Liver (tissue), 3 donors: ENCODE measurements at regions not wholly inside any gene's neighbourhood (a gene's known extent, or its start where the extent isn't known, plus 50 kb on each side); places are given as distances from the start of the nearest gene placed in this dataset.

Experiments used
- CTCF ChIP-seq: fragments of 150-350 bp; IDR thresholded peaks from 2 replicates; pipeline ENCODE4 v1.5.1; 2017; ENCODE audit warnings: improper control_type of control experiment, low read depth, low read length; ENCODE audit not compliant: missing input control
- EGR1 ChIP-seq, 2 donors: IDR thresholded peaks; 2 replicates each; pipeline ENCODE4 v1.6.1; 2016 to 2018; ENCODE audit warnings: antibody characterized with exemption in 2 of 2, low read depth in 2 of 2
- FOXA1 ChIP-seq: IDR thresholded peaks from 2 replicates; pipeline ENCODE4 v1.6.1; 2016; ENCODE audit warnings: antibody characterized with exemption
- GABPA ChIP-seq, 2 donors: IDR thresholded peaks in 1 of 2; conservative IDR thresholded peaks in 1 of 2; 2 replicates each; pipeline ENCODE4 v1.6.1; 2016; ENCODE audit warnings: antibody characterized with exemption in 2 of 2, mild to moderate bottlenecking in 1 of 2, moderate library complexity in 1 of 2
- JUND ChIP-seq, 2 donors: IDR thresholded peaks; 2 replicates each; pipeline ENCODE4 v1.6.1; 2016; ENCODE audit warnings: antibody characterized with exemption in 2 of 2
- MAX ChIP-seq: IDR thresholded peaks from 2 replicates; pipeline ENCODE4 v1.6.1; 2016; ENCODE audit warnings: antibody characterized with exemption
- RAD21 ChIP-seq, 2 donors: IDR thresholded peaks; 2 replicates each; pipeline ENCODE4 v1.6.1; 2016; ENCODE audit warnings: antibody characterized with exemption in 2 of 2, mild to moderate bottlenecking in 2 of 2
- REST ChIP-seq: IDR thresholded peaks from 2 replicates; pipeline ENCODE4 v1.6.1; 2016; ENCODE audit warnings: antibody characterized with exemption, mild to moderate bottlenecking
- SP1 ChIP-seq: IDR thresholded peaks from 2 replicates; pipeline ENCODE4 v1.6.1; 2018; ENCODE audit warnings: antibody characterized with exemption, mild to moderate bottlenecking
- TAF1 ChIP-seq: conservative IDR thresholded peaks from 2 replicates; pipeline ENCODE4 v1.6.1; 2016; ENCODE audit warnings: antibody characterized with exemption, mild to moderate bottlenecking
- TF ChIP-seq, protein P1 (sequence below): IDR thresholded peaks from 2 replicates; pipeline ENCODE4 v1.6.1; 2016; ENCODE audit warnings: antibody characterized with exemption
- TF ChIP-seq, protein P2 (sequence below): IDR thresholded peaks from 2 replicates; pipeline ENCODE4 v1.6.1; 2016; ENCODE audit warnings: antibody characterized with exemption
- donor health status: healthy.
- donor health status: healthy.

GRCh38 chr1:83318366-83318765, 680.6 kb downstream of the TTLL7 start:
- TF ChIP-seq CTCF, result no peak
- TF ChIP-seq EGR1 (IDR thresholded peaks at IDR 0.05; ENCODE audit: low read depth in 2 of 2), result no peak
- no peak for TF ChIP-seq MAX
- TF ChIP-seq FOXA1, result no peak
- no peak for TF ChIP-seq GABPA (IDR thresholded peaks at IDR 0.05 in 1 of 2, conservative IDR thresholded peaks at IDR 0.05 in 1 of 2)
- no peak for TF ChIP-seq JUND (IDR thresholded peaks at IDR 0.05)
- TF ChIP-seq, protein P1, sequence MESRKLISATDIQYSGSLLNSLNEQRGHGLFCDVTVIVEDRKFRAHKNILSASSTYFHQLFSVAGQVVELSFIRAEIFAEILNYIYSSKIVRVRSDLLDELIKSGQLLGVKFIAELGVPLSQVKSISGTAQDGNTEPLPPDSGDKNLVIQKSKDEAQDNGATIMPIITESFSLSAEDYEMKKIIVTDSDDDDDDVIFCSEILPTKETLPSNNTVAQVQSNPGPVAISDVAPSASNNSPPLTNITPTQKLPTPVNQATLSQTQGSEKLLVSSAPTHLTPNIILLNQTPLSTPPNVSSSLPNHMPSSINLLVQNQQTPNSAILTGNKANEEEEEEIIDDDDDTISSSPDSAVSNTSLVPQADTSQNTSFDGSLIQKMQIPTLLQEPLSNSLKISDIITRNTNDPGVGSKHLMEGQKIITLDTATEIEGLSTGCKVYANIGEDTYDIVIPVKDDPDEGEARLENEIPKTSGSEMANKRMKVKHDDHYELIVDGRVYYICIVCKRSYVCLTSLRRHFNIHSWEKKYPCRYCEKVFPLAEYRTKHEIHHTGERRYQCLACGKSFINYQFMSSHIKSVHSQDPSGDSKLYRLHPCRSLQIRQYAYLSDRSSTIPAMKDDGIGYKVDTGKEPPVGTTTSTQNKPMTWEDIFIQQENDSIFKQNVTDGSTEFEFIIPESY, result no peak
- TF ChIP-seq RAD21 (IDR thresholded peaks at IDR 0.05), result no peak
- TF ChIP-seq, protein P2, sequence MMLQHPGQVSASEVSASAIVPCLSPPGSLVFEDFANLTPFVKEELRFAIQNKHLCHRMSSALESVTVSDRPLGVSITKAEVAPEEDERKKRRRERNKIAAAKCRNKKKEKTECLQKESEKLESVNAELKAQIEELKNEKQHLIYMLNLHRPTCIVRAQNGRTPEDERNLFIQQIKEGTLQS, result no peak
- TF ChIP-seq SP1, result no peak
- no peak for TF ChIP-seq REST
- no peak for TF ChIP-seq TAF1
